ENCODE measurements at regions not wholly inside any gene's neighbourhood (a gene's known extent, or its start where the extent isn't known, plus 50 kb on each side); places are given as distances from the start of the nearest gene placed in this dataset.

DNA sequence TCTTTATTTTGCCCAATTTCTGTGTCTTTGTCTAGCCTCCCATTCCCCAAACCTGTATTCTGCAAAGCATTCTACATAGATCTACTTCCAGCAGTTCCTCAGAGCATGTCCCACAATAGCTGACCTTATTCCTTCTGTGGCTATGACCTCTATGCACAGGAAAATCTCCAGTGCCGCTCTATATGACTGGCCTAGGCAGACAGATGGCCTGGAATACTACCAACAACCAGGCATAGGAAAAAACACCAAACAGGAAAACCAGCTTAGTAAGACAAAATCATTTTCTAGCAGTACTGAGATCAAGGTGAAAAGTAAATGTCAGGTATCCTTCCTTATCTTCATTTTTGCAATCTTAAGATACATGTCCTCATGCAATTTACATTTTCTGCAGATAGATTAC, 1115.0 kb downstream of the IGSF11 start:
- TF ChIP-seq Cebpa-rat (IDR thresholded peaks at IDR 0.05), result no peak
- no peaks in the 10 kb centered on the region for H4K20me1 ChIP-seq
- no peak overlapping the region for H3K4me3 ChIP-seq
- H3K27ac ChIP-seq, result no peak overlapping the region
- no peaks in the 10 kb centered on the region for H3K36me3 ChIP-seq
- H3K4me1 ChIP-seq, result no peaks in the 10 kb centered on the region
- no peaks in the 10 kb centered on the region for H3K27me3 ChIP-seq
- H3K9me3 ChIP-seq (replicated peaks in 1 of 11), result no peaks in the 10 kb centered on the region
- H3K9ac ChIP-seq, result no peak overlapping the region
- H3K4me2 ChIP-seq, result no peak overlapping the region

DNA sequence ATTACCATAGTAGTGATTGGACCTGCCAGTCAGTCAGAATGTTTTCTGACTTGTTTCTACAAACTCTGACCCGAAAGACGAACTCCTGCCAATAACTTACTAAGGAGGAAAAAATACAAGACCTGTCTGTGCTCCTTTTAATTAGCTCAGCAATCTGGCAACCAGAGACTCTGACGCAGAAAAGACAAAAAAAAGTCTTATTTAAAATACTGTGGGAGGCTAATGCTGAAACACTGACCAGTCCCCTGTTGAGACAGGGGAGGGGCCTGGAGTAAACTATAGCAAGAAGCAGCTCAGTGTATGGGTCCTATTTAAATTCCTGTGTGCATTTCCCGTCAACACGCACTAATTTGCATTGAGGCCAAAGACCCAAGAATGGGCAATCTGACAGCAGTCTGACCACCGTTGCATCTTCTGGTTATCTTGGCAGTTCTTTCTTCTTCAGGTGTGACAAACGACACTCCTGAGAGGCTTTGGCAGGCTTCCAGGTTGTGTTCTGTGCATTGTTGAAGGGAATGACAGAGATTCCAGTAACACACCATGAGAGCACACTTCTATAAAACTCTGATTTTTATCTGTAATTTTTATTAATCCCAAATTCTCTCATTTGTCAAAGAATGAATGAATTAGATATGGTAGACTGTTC, 1114.3 kb downstream of the IGSF11 start:
- Histone ChIP-seq H3K4me1 (no peaks in the 10 kb centered on the region), H3K36me3 (no peaks in the 10 kb centered on the region), H4K20me1 (no peaks in the 10 kb centered on the region), H3K9me3 (replicated peaks in 1 of 11) (no peaks in the 10 kb centered on the region), H3K9ac (no peak overlapping the region), H3K27ac (no peak overlapping the region), H3K27me3 (no peaks in the 10 kb centered on the region), H3K4me2 (no peak overlapping the region), H3K4me3 (no peak overlapping the region)
- TF ChIP-seq Cebpa-rat (IDR thresholded peaks at IDR 0.05), result no peak

GRCh38 chr3:117921411-117921810, 1113.2 kb downstream of the IGSF11 start:
- H3K27ac ChIP-seq, result no peak overlapping the region
- no peak overlapping the region for H3K4me2 ChIP-seq
- H4K20me1 ChIP-seq, result no peaks in the 10 kb centered on the region
- no peaks in the 10 kb centered on the region for H3K27me3 ChIP-seq
- H3K4me1 ChIP-seq, result no peaks in the 10 kb centered on the region
- no peaks in the 10 kb centered on the region for H3K36me3 ChIP-seq
- no peak overlapping the region for H3K4me3 ChIP-seq
- no peaks in the 10 kb centered on the region for H3K9me3 ChIP-seq (replicated peaks in 1 of 11)
- no peak overlapping the region for H3K9ac ChIP-seq
- no peak for TF ChIP-seq Cebpa-rat (IDR thresholded peaks at IDR 0.05)

- H3K4me1 ChIP-seq, result no peaks in the 10 kb centered on the region
- no peak for TF ChIP-seq Cebpa-rat (IDR thresholded peaks at IDR 0.05)
- H3K9me3 ChIP-seq (replicated peaks in 1 of 11), result no peaks in the 10 kb centered on the region
- H3K4me3 ChIP-seq, result no peak overlapping the region
- no peak overlapping the region for H3K27ac ChIP-seq
- no peak overlapping the region for H3K9ac ChIP-seq
- no peaks in the 10 kb centered on the region for H3K36me3 ChIP-seq
- H3K27me3 ChIP-seq, result no peaks in the 10 kb centered on the region
- no peak overlapping the region for H3K4me2 ChIP-seq
- H4K20me1 ChIP-seq, result no peaks in the 10 kb centered on the region
These were observed 1112.6 kb downstream of the IGSF11 start for GRCh38 chr3:117922039-117922438.

DNA sequence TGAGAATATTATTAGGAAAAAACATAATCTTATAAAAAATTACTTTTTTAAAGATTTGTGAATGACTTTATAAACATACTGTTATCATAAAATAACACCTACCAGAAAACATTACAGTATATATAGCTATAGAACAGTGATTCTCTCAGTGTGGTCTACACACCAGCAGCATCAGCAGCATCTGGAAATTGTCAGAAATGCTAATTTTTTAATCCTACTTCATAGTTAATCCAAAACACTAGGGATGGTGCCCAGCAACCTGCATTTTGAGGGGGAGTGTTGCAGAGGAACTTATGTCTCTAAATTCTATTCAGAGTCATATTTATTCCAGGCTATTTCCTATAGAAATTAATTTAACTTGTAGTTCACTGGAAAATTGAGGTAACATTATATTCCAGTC, 1107.8 kb downstream of the IGSF11 start:
- Histone ChIP-seq H3K4me1 (no peaks in the 10 kb centered on the region), H3K4me3 (no peak overlapping the region), H3K27ac (no peak overlapping the region), H3K36me3 (no peaks in the 10 kb centered on the region), H3K27me3 (no peaks in the 10 kb centered on the region), H3K4me2 (no peak overlapping the region), H3K9ac (no peak overlapping the region), H3K9me3 (replicated peaks in 1 of 11) (no peaks in the 10 kb centered on the region), H4K20me1 (no peaks in the 10 kb centered on the region)
- TF ChIP-seq Cebpa-rat (IDR thresholded peaks at IDR 0.05), result no peak

DNA sequence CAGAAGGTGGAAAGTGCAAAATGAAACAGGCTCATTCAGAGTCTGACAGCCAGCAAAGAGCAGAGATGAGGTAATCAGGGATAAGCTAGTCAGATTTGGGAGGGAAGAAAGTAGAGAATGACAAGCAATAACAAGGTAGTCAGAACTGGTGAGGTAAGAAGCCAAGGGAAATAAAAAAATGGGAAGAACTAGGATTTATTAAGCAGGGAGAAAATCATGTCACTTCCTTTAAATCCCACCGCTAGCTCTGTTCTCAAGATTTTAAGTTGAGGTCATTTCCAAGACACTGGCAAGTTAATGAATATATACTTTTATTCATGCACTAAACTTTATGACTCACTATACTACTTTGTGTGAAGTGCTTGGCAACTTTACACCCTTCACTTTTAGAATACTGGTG, 1106.8 kb downstream of the IGSF11 start:
- no peak for TF ChIP-seq Cebpa-rat (IDR thresholded peaks at IDR 0.05)
- no peak overlapping the region for H3K4me2 ChIP-seq
- no peaks in the 10 kb centered on the region for H4K20me1 ChIP-seq
- no peak overlapping the region for H3K4me3 ChIP-seq
- no peak overlapping the region for H3K9ac ChIP-seq
- no peaks in the 10 kb centered on the region for H3K9me3 ChIP-seq (replicated peaks in 1 of 11)
- H3K4me1 ChIP-seq, result peaks cover 0 to 9% (median 0%) of the 10 kb centered on the region in 10 experiments; a peak in 2 of 20 replicates
- H3K36me3 ChIP-seq, result no peaks in the 10 kb centered on the region
- H3K27ac ChIP-seq, result no peak overlapping the region
- H3K27me3 ChIP-seq, result no peaks in the 10 kb centered on the region

- no peak for TF ChIP-seq Cebpa-rat (IDR thresholded peaks at IDR 0.05)
- H3K27me3 ChIP-seq, result no peaks in the 10 kb centered on the region
- H3K4me3 ChIP-seq, result no peak overlapping the region
- no peak overlapping the region for H3K27ac ChIP-seq
- H3K9ac ChIP-seq, result no peak overlapping the region
- no peak overlapping the region for H3K4me2 ChIP-seq
- H3K4me1 ChIP-seq, result peaks cover 0 to 12% (median 0%) of the 10 kb centered on the region in 10 experiments; a peak in 3 of 20 replicates
- no peaks in the 10 kb centered on the region for H3K36me3 ChIP-seq
- no peaks in the 10 kb centered on the region for H3K9me3 ChIP-seq (replicated peaks in 1 of 11)
- no peaks in the 10 kb centered on the region for H4K20me1 ChIP-seq
These were observed 1105.8 kb downstream of the IGSF11 start for GRCh38 chr3:117928836-117929235.

GRCh38 chr3:117932441-117932840, 1102.2 kb downstream of the IGSF11 start:
- Histone ChIP-seq H3K4me3 (no peak overlapping the region), H3K4me1 (peaks cover 0 to 12% (median 0%) of the 10 kb centered on the region in 10 experiments; a peak in 3 of 20 replicates), H3K9ac (no peak overlapping the region), H3K9me3 (replicated peaks in 1 of 11) (peaks cover 0 to 3% (median 0%) of the 10 kb centered on the region in 11 experiments; a peak in 1 of 22 replicates), H3K4me2 (peak overlapping the region in 2 of 11 experiments; percentile 10 to 32; a peak in 4 of 22 replicates), H3K27ac (no peak overlapping the region), H4K20me1 (no peaks in the 10 kb centered on the region), H3K36me3 (no peaks in the 10 kb centered on the region), H3K27me3 (no peaks in the 10 kb centered on the region)
- TF ChIP-seq Cebpa-rat (IDR thresholded peaks at IDR 0.05), result no peak

DNA sequence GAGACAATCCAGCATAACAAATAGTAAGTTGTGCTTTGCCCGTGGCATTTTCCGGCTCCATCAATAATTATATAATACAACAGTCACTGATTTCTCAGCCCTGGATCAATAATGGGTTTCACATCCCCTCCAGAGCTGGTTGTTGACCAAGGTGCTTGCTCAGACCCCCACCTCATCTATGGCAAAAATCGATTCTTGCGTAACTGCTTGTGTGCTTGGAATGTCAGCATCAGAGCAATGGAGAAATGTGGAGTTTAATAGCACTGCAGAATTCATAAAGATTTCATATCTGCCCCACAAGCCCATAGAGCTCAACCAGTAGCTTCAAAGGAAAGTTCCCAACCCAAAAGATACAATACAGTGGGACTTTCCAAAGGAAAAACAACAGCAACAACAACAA, 1098.5 kb downstream of the IGSF11 start:
- Histone ChIP-seq H3K4me1 (peaks cover 0 to 12% (median 2%) of the 10 kb centered on the region in 10 experiments; a peak in 6 of 20 replicates), H3K4me2 (no peak overlapping the region), H3K27ac (no peak overlapping the region), H3K9ac (no peak overlapping the region), H3K9me3 (replicated peaks in 1 of 11) (peaks cover 0 to 9% (median 0%) of the 10 kb centered on the region in 11 experiments; a peak in 1 of 22 replicates), H3K4me3 (no peak overlapping the region), H3K27me3 (no peaks in the 10 kb centered on the region), H4K20me1 (no peaks in the 10 kb centered on the region), H3K36me3 (no peaks in the 10 kb centered on the region)
- peak in 4 of 11 experiments; percentile 9 to 54 (median 32); a peak in 2 of 22 replicates for TF ChIP-seq Cebpa-rat (IDR thresholded peaks at IDR 0.05)

GRCh38 chr3:117938974-117939373, 1095.7 kb downstream of the IGSF11 start:
- TF ChIP-seq Cebpa-rat (IDR thresholded peaks at IDR 0.05), result no peak
- H3K36me3 ChIP-seq, result no peaks in the 10 kb centered on the region
- H3K27ac ChIP-seq, result no peak overlapping the region

More at GRCh38 chr3:117938974-117939373, 1095.7 kb downstream of the IGSF11 start:
- Histone ChIP-seq H3K4me1 (peaks cover 0 to 13% (median 2%) of the 10 kb centered on the region in 10 experiments; a peak in 6 of 20 replicates), H3K4me2 (no peak overlapping the region), H3K9me3 (replicated peaks in 1 of 11) (peaks cover 0 to 17% (median 5%) of the 10 kb centered on the region in 11 experiments; a peak in 5 of 22 replicates), H3K4me3 (no peak overlapping the region), H4K20me1 (no peaks in the 10 kb centered on the region), H3K27me3 (no peaks in the 10 kb centered on the region), H3K9ac (no peak overlapping the region)
